Astrocyte of the spinal cord (primary cell): ENCODE measurements at regions not wholly inside any gene's neighbourhood (a gene's known extent, or its start where the extent isn't known, plus 50 kb on each side); places are given as distances from the start of the nearest gene placed in this dataset.

Experiments used
- DNase-seq: peaks from one replicate; pipeline ENCODE4 v3.0.0; 2011; ENCODE audit warnings: low read depth, low spot score
- H3K4me3 ChIP-seq: 2 replicates; pipeline ENCODE4 v1.5.1; 2011; ENCODE audit warnings: low read depth, mild to moderate bottlenecking, low read length, moderate library complexity
- in situ Hi-C: cut with HindIII; loops from 2 replicates; pipeline ENCODE4 v1.10.0; 2017; ENCODE audit warnings: low sequenced_read_pairs
- TF ChIP-seq, protein P1 (sequence below): IDR thresholded peaks from 2 replicates; pipeline ENCODE4 v1.5.1; 2012; ENCODE audit warnings: low read depth, mild to moderate bottlenecking, low read length, inconsistent platforms

DNA sequence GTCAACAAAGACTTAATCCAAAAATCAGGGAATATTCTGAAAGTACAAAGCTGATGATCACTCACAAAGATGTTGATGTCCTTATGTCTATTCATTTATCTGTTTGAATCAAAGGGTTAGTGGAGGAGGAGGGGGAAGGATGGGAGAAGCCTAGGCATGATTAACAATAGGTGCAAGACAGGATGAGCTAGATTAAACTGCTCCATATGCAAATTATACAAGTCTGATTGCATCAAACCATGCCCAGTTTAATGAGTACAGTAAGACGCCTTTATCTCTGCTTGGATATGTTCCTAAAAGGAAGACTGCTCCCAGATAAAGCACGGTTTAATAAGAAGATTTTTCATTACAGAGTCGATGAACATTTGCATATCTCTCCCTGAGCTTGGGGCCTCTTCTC lies 626.4 kb upstream of the NOX3 start:
- in situ Hi-C loops: no loop called here
- DNase-seq: no peak
- H3K4me3 ChIP-seq: no peak overlapping the region
- TF ChIP-seq, protein P1, sequence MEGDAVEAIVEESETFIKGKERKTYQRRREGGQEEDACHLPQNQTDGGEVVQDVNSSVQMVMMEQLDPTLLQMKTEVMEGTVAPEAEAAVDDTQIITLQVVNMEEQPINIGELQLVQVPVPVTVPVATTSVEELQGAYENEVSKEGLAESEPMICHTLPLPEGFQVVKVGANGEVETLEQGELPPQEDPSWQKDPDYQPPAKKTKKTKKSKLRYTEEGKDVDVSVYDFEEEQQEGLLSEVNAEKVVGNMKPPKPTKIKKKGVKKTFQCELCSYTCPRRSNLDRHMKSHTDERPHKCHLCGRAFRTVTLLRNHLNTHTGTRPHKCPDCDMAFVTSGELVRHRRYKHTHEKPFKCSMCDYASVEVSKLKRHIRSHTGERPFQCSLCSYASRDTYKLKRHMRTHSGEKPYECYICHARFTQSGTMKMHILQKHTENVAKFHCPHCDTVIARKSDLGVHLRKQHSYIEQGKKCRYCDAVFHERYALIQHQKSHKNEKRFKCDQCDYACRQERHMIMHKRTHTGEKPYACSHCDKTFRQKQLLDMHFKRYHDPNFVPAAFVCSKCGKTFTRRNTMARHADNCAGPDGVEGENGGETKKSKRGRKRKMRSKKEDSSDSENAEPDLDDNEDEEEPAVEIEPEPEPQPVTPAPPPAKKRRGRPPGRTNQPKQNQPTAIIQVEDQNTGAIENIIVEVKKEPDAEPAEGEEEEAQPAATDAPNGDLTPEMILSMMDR: no peak

DNA sequence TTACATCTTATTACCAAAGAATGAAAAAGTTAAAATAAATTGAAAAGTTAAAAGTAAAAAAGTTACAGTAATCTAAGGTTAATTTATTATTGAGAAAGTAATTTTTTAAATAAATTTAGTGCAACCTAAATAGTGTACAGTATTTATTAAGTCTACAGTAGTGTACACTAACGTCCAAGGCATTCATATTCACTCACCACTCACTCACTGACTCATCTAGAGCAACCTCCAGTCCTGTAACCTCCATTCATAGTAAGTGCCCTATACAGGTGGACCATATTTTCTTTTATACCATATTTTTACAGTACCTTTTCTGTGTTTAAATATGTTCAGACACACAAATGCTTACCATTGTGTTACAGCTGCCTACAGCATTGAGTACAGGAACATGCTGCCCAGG lies 624.7 kb upstream of the NOX3 start:
- H3K4me3 ChIP-seq: no peak overlapping the region
- in situ Hi-C loops: no loop called here
- no peak for DNase-seq
- TF ChIP-seq, protein P1: no peak

DNA sequence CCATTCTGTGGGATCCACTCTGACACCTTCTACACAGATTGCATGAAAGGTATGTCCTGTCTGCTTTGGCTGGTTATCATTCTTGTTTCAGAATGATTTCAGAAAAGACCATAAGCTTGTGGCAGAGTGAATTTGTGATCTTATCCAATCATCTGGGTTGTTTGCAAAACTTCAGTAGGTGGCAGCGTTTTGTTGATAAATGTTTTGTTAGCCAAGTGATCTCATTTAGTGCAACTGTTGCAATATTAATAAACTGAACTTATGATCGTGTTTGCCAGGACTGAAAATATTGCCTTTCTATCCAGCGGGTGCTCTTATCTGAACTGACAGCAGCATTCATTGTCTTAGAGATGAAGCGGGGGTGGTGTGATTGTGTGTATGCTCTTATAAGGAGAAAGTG lies 613.2 kb upstream of the NOX3 start:
- TF ChIP-seq, protein P1: no peak
- in situ Hi-C loops: no loop called here
- DNase-seq: no peak

DNA sequence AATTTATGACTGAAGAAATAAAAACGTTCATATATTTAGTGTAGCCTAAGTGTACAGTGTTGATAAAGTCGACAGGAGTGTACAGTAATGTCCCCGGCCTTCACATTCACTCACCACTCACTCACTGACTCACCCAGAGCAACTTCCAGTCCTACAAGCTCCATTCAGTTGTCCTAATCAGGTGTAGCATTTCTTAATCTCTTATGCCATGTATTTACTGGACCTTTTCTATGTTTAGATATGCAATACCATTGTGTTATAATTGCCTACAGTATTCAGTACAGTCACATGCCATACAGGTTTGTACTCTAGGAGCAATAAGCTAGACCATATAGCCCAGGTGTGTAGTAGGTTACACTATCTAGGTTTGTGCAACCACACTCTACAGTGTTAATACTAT lies 610.2 kb upstream of the NOX3 start:
- TF ChIP-seq, protein P1: no peak
- in situ Hi-C loops: no loop called here
- DNase-seq: no peak
- no peak overlapping the region for H3K4me3 ChIP-seq

More for the DNA sequence above, 613.2 kb upstream of the NOX3 start:
- H3K4me3 ChIP-seq: no peak overlapping the region

DNA sequence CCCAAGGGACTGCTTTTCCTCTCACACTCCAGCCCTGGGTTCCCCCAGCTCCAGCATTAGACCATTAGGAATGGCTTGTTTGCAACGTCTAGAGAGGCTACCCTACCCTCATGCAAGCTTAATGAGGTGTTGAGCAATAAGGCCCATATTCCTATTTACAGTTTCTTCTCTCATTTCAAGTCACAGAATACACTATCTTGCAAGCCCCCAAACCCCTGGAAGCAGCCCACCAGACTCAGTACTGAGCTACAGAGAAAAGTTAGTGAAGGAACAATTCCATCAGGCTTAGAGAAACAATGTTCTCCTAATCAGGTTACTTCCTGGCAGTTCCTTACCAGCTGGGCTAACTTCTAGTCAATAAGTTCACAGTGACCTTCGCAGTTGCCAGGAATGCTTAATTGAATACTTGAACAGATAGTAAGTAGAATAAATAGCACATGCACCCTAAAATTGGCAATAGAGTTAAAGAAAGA lies 606.5 kb upstream of the NOX3 start:
- no peak for DNase-seq
- no peak overlapping the region for H3K4me3 ChIP-seq
- in situ Hi-C loops: no loop called here
- TF ChIP-seq, protein P1: no peak

DNA sequence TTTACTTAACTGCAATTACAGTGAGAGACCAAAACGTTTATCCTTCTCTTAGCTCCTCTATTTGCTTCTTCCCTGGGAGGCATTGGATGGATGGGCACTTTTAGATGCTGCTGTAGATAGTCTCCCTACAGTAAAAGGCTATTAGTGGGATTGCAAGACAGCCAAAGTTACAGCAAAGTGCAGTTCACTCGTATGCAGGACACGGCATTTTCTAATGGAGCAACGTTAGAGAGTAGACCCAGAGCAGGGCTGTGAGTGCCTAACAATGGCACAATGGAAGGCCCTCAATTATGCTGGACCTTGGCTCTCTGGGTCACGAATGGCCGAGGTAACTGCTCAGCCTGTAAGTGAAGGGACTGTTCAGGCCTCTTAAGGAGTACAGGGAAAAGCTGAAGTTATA lies 605.8 kb upstream of the NOX3 start:
- H3K4me3 ChIP-seq: no peak overlapping the region
- no peak for DNase-seq
- TF ChIP-seq, protein P1: no peak
- in situ Hi-C loops: no loop called here

DNA sequence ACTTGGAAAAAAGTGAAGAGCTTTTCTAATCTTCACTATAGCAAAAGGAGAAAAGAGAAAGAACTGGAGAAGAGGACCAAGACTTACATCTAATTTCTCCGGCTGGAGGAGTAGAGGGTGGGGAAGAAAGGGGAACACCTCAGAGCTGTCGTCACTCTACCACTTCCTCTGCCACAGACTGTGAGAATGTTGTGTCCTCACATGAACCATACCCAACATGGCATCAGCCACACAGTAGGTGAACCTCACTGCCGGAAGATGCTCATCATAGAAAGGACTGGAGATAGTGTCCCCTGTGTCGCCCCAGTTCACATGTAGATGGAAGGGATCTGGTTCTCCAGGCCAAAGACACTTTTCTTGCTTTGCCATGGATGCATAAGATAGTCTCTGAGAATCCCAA lies 604.4 kb upstream of the NOX3 start:
- H3K4me3 ChIP-seq: no peak overlapping the region
- DNase-seq: no peak
- in situ Hi-C loops: no loop called here
- TF ChIP-seq, protein P1: no peak
